GM12891 (cell line): ENCODE measurements at regions not wholly inside any gene's neighbourhood (a gene's known extent, or its start where the extent isn't known, plus 50 kb on each side); places are given as distances from the start of the nearest gene placed in this dataset.

Experiments used
- DNase-seq: peaks from one replicate; pipeline ENCODE4 v3.0.0; 2011; ENCODE audit warnings: low spot score; ENCODE audit not compliant: insufficient read length
- FAIRE-seq: peaks from 2 replicates; lab custom pipeline; 2011; peaks lifted over from hg19 to GRCh38; lab: Jason Lieb, UNC
- PAX5 ChIP-seq: IDR thresholded peaks from 2 replicates; pipeline ENCODE4 v1.6.1; 2011; ENCODE audit warnings: low read length, moderate library complexity, mild to moderate bottlenecking; ENCODE audit not compliant: insufficient read depth, severe bottlenecking
- POLR2A ChIP-seq: IDR thresholded peaks from 2 replicates; pipeline ENCODE4 v1.6.1; 2011; ENCODE audit warnings: low read depth, low read length, control low read depth
- POLR2AphosphoS5 ChIP-seq: IDR thresholded peaks from 2 replicates; pipeline ENCODE4 v1.6.1; 2011; ENCODE audit warnings: low read depth, low read length, control low read depth
- POU2F2 ChIP-seq: IDR thresholded peaks from 2 replicates; pipeline ENCODE4 v1.6.1; 2011; ENCODE audit warnings: low read depth, mild to moderate bottlenecking, control low read depth, low read length, moderate library complexity
- SPI1 ChIP-seq: IDR thresholded peaks from 2 replicates; pipeline ENCODE4 v1.6.1; 2011; ENCODE audit warnings: low read depth, low read length, control low read depth
- TAF1 ChIP-seq: IDR thresholded peaks from 2 replicates; pipeline ENCODE4 v1.6.1; 2011; ENCODE audit warnings: low read depth, low read length, control low read depth

DNA sequence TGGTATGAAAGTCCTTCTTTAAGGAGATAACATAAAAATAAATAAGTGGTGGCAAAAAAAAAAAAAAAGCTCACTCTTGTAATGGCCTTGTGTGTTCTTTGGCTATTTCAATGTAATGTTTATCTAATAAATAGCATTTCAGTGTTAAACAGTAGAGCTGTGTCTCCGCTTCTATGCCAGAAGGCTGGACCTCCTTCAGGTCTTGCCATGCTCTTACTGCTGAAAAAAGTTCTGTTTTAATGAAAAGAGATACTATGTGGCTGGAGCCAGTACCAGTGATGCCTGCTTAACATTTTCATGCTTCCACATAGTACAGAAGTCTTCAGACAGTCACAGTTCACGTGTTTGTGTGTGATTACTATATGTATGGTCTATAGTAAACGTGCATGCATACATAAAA lies 74.1 kb upstream of the PRICKLE1 start:
- FAIRE-seq (no peak), DNase-seq (no peak)

DNA sequence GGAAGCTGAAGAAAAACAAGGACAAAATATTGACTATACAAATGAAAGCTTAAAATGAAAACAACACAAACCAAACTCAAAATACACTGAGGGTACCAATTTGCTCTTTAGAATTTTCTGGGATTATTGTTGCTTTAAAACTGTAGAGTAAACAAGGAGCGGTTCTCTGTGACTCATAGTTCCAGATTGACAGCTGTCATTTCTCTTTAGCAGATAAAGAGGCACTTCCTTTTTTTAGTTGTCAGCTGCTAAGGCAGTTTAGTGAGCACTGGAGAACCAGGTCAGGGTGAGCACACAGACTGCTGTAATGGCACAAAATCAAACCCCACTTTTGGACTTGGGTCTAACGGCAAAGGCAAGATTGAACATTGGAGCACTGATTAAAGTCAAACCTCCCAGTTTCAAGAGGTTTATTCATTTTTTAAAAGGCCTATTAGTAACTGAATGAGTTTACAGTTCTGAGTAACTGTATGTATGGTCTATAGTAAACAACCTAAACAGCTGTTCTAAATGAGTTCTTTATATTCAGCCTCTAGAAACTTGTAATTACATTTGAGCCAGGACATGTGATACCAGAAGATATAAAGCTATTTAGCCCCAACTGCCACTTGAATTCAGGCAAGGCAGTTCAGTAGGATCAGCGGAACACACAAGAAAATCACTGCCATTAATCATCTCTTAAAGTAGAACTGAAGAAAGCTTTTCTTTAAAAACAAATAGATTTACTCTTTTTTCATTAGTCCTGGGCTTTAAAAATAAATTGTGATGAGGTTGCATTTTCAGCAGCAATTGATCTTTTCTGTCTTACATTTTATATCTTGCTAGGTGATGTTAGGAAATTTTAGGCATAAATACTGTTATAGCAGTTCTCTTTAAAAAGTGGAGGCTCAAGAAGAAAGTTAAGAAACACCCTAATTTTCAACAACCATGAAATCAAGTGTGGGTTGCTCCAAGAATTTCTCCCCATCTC lies 71.7 kb upstream of the PRICKLE1 start:
- TF ChIP-seq SPI1 (peak; percentile 63; the same call in 1 of the 2 replicates), PAX5 (no peak), POLR2A (no peak)
- DNase-seq (no peak), FAIRE-seq (no peak)

More for the DNA sequence above, 74.1 kb upstream of the PRICKLE1 start:
- no peak for TF ChIP-seq SPI1
- no peak for TF ChIP-seq PAX5
- no peak for TF ChIP-seq POU2F2
- no peak for TF ChIP-seq POLR2AphosphoS5
- no peak for TF ChIP-seq POLR2A
- no peak for TF ChIP-seq TAF1

DNA sequence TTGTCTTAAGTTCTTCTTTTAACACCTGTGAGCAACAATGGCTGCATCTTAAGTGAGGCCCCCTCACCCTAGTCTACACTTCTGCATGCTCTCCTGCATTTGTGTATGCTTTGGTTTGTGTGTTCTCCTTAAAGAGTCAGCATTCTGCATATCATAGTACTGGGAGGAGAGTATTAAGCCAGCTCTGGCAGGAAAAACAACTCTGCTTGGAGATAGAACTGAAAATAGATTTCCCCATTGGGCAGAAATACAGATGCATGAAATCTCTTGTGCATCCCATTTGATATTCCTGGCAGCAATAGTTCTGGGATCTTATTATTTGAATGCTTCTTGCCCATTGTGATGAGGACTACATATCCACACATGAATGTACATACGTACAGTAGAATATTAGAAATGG lies 70.6 kb upstream of the PRICKLE1 start:
- no peak for TF ChIP-seq POLR2AphosphoS5
- no peak for TF ChIP-seq PAX5
- no peak for TF ChIP-seq POU2F2
- no peak for TF ChIP-seq TAF1
- no peak for TF ChIP-seq POLR2A
- TF ChIP-seq SPI1: no peak
- FAIRE-seq: no peak
- DNase-seq: no peak

DNA sequence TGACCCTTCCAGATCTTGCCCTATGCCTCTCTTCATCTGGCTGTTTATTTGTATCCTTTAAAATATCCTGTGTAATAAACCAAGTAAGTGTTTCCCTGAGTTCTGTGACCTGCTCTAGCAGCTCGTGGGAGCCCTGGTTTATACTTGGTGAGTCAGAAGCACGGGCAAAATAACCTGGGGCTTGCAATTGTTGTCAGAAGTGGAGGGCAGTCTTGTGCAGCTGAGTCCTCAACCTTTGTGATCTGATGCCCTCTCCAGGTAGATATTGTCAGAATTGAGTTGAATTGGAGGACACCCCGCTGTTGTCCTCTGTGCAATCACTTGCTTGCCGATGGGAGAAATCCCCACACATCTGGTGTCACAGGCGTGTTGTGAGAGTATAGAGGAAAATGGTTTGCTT lies 62.5 kb upstream of the PRICKLE1 start:
- DNase-seq (no peak), FAIRE-seq (no peak)
- TF ChIP-seq TAF1: no peak
- no peak for TF ChIP-seq POU2F2
- no peak for TF ChIP-seq SPI1
- no peak for TF ChIP-seq POLR2AphosphoS5
- TF ChIP-seq PAX5: no peak
- TF ChIP-seq POLR2A: no peak

- no peak for TF ChIP-seq POU2F2
- TF ChIP-seq POLR2AphosphoS5: no peak
- no peak for TF ChIP-seq PAX5
- TF ChIP-seq SPI1: no peak
- no peak for TF ChIP-seq TAF1
- no peak for TF ChIP-seq POLR2A
- FAIRE-seq (no peak), DNase-seq (no peak)
Observed at GRCh38 chr12:42648061-42648460, 58.5 kb upstream of the PRICKLE1 start.

GRCh38 chr12:42643881-42644579 lies 54.5 kb upstream of the PRICKLE1 start:
- no peak for DNase-seq
- FAIRE-seq: no peak
- TF ChIP-seq TAF1 (no peak), PAX5 (no peak), POLR2A (no peak), POU2F2 (no peak), SPI1 (no peak), POLR2AphosphoS5 (no peak)

DNA sequence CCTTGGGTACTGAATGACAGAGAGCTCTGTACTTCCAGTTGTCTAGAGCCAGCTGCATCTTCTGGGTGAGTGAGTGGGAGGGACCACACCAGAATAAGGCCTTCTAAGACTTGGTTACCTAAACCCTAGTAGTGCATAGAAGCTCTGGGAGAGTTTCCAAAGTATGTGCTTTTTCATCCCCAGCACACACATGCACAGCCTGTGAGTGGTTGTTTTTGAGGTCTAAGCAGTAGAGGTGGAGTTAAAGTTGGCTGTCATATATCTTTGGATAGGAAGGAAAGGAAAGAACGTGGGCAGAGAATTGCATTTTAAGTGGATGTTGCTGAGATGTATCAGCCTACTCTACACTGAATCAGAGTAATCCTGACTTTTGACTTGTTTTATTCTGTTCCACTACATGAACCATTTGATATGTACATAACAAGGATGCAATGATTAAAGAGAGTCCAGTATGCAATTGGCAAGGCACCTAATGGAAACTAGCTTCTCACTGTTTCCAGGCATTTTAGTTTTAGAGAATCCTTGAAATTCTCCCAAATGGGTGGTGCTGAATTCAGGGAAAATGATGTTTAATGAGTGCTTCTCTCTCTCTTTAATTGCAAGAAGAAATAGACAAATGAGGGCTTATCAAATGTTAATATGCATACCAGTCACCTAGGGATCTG lies 51.8 kb upstream of the PRICKLE1 start:
- TF ChIP-seq POLR2A: no peak
- no peak for TF ChIP-seq TAF1
- no peak for TF ChIP-seq PAX5
- TF ChIP-seq SPI1: no peak
- TF ChIP-seq POLR2AphosphoS5: no peak
- no peak for TF ChIP-seq POU2F2
- FAIRE-seq (no peak), DNase-seq (no peak)

GRCh38 chr12:42640391-42640790 lies 50.8 kb upstream of the PRICKLE1 start:
- no peak for FAIRE-seq
- no peak for DNase-seq
- TF ChIP-seq SPI1 (no peak), POLR2A (no peak), PAX5 (no peak), POLR2AphosphoS5 (no peak)

GRCh38 chr12:42639556-42639955 lies 50.0 kb upstream of the PRICKLE1 start:
- FAIRE-seq: no peak
- DNase-seq: no peak
- TF ChIP-seq TAF1: no peak
- no peak for TF ChIP-seq POLR2AphosphoS5
- TF ChIP-seq PAX5: no peak
- TF ChIP-seq SPI1: no peak
- no peak for TF ChIP-seq POU2F2
- TF ChIP-seq POLR2A: no peak
